HCT116 (cell line): ENCODE measurements at regions not wholly inside any gene's neighbourhood (a gene's known extent, or its start where the extent isn't known, plus 50 kb on each side); places are given as distances from the start of the nearest gene placed in this dataset.

ENCODE experiments used
- CTCF ChIP-seq, 3 experiments: fragments of 200-600 bp in 1 of 3; sonication (generic) in 1 of 3; IDR thresholded peaks in 2 of 3; conservative IDR thresholded peaks in 1 of 3; 2 replicates each; pipeline ENCODE4 v1.5.1; 2012 to 2017; ENCODE audit warnings: low read depth in 2 of 3, low read length in 2 of 3, antibody characterized with exemption in 1 of 3, borderline replicate concordance in 1 of 3, control low read depth in 1 of 3, mild to moderate bottlenecking in 1 of 3, mixed read lengths in 1 of 3, mixed run types in 1 of 3, moderate library complexity in 1 of 3; ENCODE audit not compliant: insufficient read depth in 1 of 3
- POLR2A ChIP-seq: IDR thresholded peaks from 2 replicates; pipeline ENCODE4 v1.7.0; 2011; ENCODE audit warnings: borderline replicate concordance; ENCODE audit not compliant: insufficient read depth, insufficient read length; ENCODE audit errors: extremely low read depth

DNA sequence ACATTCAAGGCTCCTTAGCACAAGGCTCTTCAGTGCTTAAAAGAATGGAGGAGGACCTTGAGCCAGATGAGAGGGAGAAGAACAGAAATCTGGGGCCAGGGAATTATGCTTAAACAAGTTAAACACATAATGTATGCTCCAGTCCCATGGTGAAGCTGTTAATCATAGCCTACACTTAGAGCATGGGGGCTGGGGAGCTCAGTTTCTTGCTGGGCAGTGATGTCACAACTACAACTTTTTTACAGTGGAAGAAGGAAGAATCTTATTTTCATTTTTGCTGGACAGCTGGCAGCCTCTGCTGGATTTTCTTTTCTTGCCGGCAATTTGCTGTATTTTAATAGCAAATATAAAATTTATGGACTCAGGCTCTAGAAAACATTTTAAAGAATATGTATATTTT lies 432.5 kb downstream of the CD109 start:
- no peak for TF ChIP-seq CTCF (IDR thresholded peaks at IDR 0.05 in 2 of 3, conservative IDR thresholded peaks at IDR 0.05 in 1 of 3; ENCODE audit: borderline replicate concordance in 1 of 3, insufficient read depth in 1 of 3, low read depth in 2 of 3, low read length in 2 of 3)
- TF ChIP-seq POLR2A = no peak
